T-helper 1 cell treated with Interleukin-12 subunit alpha and Interleukin-12 subunit beta and Interleukin-4 antibody, amounts not matched to agents 30 μg/mL and 1 μg/mL, for 36 hours (primary cell): ENCODE measurements at regions not wholly inside any gene's neighbourhood (a gene's known extent, or its start where the extent isn't known, plus 50 kb on each side); places are given as distances from the start of the nearest gene placed in this dataset.

ENCODE experiments used
- H3K27ac Mint-ChIP-seq: one replicate; pipeline ENCODE4 v1.8.0; 2021; ENCODE audit warnings: mild to moderate bottlenecking, mixed read lengths
- H3K27me3 Mint-ChIP-seq: one replicate; pipeline ENCODE4 v1.8.0; 2021; ENCODE audit warnings: low read depth, mixed read lengths
- H3K36me3 Mint-ChIP-seq: one replicate; pipeline ENCODE4 v1.8.0; 2021; ENCODE audit warnings: low read depth, mixed read lengths
- H3K4me1 Mint-ChIP-seq: one replicate; pipeline ENCODE4 v1.8.0; 2021; ENCODE audit warnings: low read depth, mixed read lengths
- H3K4me3 Mint-ChIP-seq: one replicate; pipeline ENCODE4 v1.8.0; 2021; ENCODE audit warnings: mild to moderate bottlenecking, moderate library complexity, mixed read lengths
- H3K9me3 Mint-ChIP-seq: one replicate; pipeline ENCODE4 v1.8.0; 2021; ENCODE audit warnings: mixed read lengths

DNA sequence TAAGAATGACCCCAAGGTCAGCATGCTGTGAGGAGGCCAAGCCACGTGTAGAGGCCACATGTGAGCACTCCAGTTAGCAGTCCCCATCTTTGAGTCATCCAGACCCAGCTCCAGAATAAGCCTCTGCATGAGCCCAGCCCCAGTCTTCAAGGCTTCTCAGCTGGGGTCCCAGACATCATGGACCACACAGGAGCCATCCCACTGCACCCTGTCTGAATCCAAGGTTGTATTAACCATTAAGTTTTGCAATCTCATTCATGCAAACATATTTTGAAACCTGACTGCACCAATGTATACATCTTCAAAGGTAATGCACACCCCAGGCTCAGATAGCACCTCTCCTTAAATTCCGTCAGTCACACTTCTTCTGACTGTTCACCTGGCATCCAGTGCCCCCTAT is 249.1 kb upstream of the CHRNA7 start:
- Mint-ChIP-seq H3K27ac (no peak overlapping the region), H3K4me1 (no peaks in the 10 kb centered on the region), H3K4me3 (no peak overlapping the region), H3K9me3 (no peaks in the 10 kb centered on the region), H3K36me3 (no peaks in the 10 kb centered on the region), H3K27me3 (peaks cover 9% of the 10 kb centered on the region)

DNA sequence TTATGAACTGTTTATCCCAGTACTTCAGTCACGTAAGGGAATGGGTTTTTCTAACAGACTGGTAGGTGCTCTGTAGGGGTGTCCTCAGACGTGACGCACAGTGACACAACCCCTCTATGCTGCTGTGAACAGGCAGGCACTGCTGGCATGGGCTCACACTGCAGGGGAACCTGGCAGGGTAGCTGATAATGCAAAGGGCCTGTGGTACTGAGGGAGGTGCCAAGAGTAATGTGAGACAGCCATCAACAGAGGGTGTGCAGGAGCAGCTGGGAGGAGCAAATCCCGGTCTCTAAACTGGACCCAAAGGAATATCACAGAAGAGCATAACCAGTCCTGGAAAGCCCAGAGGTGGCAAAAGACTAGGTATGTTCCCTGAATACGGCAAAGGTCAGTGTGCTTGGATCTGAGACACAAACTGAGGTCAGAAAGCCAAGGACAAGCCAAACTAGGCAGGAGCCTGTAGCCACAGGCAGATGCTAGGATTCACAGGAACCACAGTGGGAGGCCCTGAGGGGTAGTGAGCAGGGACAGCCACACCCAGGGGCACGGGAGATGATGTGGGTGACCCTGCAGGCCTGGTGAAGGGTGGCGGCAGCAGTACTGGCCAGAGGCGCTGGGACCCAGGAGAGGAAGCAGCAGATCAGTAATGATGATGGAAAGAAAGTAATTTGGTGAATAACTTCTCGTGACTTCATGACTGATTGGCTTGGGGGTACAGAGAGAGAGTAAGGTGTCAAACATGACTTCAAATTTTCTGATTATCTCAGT is 248.1 kb upstream of the CHRNA7 start:
- no peak overlapping the region for H3K27ac Mint-ChIP-seq
- peaks cover 9% of the 10 kb centered on the region for H3K27me3 Mint-ChIP-seq
- H3K4me1 Mint-ChIP-seq, result no peaks in the 10 kb centered on the region
- no peak overlapping the region for H3K4me3 Mint-ChIP-seq
- H3K36me3 Mint-ChIP-seq, result no peaks in the 10 kb centered on the region
- no peaks in the 10 kb centered on the region for H3K9me3 Mint-ChIP-seq

DNA sequence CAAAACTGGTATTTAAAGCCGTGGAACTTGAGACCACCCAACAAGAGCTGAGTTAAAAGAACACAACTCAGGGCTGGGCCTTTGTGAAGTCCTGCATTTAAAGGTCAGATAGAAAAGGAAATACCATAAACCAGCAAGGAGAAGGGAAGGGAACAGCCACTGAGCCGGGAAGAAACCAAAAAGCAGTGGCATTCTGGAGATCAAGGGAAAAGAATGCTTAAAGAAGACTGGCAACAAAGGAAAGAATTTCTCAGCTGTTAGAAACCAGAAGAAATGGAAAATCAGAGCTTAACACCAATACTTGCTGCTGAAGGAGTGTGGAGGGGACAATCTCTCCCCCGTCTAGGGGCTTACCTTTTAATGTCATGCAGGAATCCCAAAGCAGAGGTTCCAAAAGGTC is 247.4 kb upstream of the CHRNA7 start:
- H3K27ac Mint-ChIP-seq, result no peak overlapping the region
- H3K27me3 Mint-ChIP-seq, result peaks cover 9% of the 10 kb centered on the region

DNA sequence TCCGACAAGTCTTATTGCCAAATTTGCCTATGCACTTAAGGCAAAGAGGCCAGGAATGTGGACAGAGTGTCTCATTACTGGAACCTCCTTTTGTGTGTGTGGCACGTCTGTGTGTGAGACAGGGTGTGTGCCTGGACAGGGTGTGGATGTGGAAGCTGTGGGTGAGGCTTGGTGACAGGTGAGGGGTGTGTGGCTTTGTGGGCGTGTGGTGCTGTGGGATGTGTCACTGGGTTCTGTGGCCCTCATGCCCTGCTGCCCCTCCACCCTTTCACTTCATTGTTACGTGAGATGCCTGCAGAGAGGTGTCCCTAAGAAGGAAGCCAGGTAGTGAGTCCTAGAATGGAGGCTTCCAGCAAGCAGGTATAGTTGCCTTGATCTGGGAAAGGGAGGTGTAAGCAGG is 244.0 kb upstream of the CHRNA7 start:
- Mint-ChIP-seq H3K9me3 (no peaks in the 10 kb centered on the region), H3K36me3 (no peaks in the 10 kb centered on the region), H3K4me3 (no peak overlapping the region), H3K27me3 (peaks cover 9% of the 10 kb centered on the region), H3K4me1 (no peaks in the 10 kb centered on the region), H3K27ac (no peak overlapping the region)

More for the DNA sequence above, 247.4 kb upstream of the CHRNA7 start:
- Mint-ChIP-seq H3K9me3 (no peaks in the 10 kb centered on the region), H3K4me1 (no peaks in the 10 kb centered on the region), H3K4me3 (no peak overlapping the region), H3K36me3 (no peaks in the 10 kb centered on the region)

DNA sequence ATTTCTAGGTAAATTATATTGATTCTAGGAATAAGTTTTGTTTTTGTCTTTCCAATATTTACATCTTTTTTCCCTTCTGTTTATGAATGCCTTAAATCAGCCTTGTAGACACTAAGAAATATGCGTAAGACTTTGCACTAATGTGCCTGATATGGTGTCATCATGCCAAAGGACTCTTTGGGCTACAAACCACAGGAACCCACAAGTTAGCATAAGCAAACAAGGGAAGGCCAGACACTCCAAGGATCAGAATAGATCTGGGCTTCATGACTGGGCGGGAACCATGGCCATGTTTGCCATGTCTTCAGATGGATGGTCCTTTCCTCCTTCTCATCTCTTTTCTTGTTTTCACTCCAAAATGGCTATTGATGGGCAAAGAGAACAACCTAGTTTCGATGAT is 242.2 kb upstream of the CHRNA7 start:
- Mint-ChIP-seq H3K27ac (no peak overlapping the region), H3K4me1 (no peaks in the 10 kb centered on the region), H3K27me3 (peaks cover 5% of the 10 kb centered on the region), H3K36me3 (no peaks in the 10 kb centered on the region), H3K9me3 (no peaks in the 10 kb centered on the region), H3K4me3 (no peak overlapping the region)

DNA sequence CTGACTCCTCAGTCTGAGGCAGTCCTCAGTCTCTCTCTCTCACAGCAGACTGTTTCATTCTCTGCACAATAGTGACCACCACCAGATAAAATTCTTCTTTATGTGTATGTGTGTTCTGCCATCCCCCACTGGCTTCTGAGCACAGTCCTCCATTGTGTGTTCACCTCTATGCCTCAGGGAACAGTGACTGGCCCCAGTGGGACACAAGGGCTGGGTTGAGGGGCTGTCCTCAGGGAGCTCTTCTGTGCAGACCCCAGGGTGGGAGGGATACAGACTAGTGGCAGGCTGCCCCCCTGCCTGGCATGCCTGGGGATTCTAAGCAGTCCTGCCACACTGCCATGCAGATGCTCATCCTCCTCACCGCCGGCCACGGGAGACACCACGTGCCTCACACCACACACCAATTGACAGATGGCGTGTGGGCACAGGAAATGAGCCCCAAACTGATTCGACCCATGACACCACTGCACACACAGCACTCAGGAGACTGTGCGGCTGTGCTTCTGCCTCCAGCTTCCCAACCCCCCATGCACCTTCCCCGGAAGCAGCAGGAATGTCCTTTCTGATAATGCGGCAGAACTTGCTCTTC is 237.6 kb upstream of the CHRNA7 start:
- H3K36me3 Mint-ChIP-seq, result no peaks in the 10 kb centered on the region
- no peak overlapping the region for H3K27ac Mint-ChIP-seq
- no peaks in the 10 kb centered on the region for H3K27me3 Mint-ChIP-seq
- no peaks in the 10 kb centered on the region for H3K9me3 Mint-ChIP-seq
- no peaks in the 10 kb centered on the region for H3K4me1 Mint-ChIP-seq
- no peak overlapping the region for H3K4me3 Mint-ChIP-seq

DNA sequence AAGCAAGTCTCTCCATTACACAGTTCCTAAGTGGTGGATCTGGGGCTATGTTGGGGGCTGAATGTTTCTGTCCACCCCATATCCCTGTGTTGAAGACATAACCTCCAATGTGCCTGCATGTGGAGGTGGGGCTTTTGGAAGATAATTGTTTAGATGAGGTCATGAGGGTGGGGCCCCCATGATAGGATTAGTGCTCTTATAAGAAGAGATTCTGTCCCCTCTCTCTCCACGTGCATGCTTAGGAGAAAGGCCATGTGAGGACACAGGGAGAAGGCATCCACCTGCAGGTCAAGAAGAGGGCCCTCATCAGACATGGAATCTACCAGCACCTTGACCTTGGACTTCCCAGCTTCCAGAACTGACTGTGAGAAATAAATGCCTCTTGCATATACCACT is 231.0 kb upstream of the CHRNA7 start:
- no peaks in the 10 kb centered on the region for H3K36me3 Mint-ChIP-seq
- H3K4me1 Mint-ChIP-seq, result no peaks in the 10 kb centered on the region
- no peak overlapping the region for H3K4me3 Mint-ChIP-seq
- H3K9me3 Mint-ChIP-seq, result no peaks in the 10 kb centered on the region
- no peak overlapping the region for H3K27ac Mint-ChIP-seq
- H3K27me3 Mint-ChIP-seq, result no peaks in the 10 kb centered on the region

DNA sequence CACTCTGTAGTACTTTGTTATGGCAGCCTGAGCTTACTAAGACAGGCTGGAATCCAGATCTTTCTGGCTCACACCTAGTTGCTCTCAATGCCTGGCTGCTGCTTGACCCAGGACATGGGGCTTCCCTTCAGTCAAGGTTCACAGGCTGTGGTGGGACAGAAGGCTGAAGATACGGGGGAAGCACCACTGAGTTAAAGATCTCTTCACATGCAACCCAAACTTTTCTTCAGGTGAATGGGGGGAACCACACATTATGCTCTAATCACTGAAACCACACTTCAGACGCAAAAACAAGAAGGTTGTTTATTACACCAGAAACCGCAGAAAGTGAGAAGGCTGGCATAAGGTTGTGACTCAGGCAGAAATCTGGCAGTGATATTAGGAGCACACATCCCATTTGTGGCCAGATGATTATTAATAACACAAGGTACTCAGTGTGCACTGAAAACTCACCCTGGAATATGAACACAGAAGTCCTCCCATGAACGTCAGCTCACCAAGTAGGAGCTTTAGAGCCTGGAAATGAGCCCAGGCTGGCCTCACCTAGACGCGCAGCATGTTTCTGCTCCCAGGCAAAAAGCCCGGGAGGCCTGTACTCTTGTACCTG is 230.5 kb upstream of the CHRNA7 start:
- no peaks in the 10 kb centered on the region for H3K9me3 Mint-ChIP-seq
- no peak overlapping the region for H3K4me3 Mint-ChIP-seq
- no peaks in the 10 kb centered on the region for H3K27me3 Mint-ChIP-seq
- no peaks in the 10 kb centered on the region for H3K36me3 Mint-ChIP-seq
- H3K4me1 Mint-ChIP-seq, result no peaks in the 10 kb centered on the region
- no peak overlapping the region for H3K27ac Mint-ChIP-seq

DNA sequence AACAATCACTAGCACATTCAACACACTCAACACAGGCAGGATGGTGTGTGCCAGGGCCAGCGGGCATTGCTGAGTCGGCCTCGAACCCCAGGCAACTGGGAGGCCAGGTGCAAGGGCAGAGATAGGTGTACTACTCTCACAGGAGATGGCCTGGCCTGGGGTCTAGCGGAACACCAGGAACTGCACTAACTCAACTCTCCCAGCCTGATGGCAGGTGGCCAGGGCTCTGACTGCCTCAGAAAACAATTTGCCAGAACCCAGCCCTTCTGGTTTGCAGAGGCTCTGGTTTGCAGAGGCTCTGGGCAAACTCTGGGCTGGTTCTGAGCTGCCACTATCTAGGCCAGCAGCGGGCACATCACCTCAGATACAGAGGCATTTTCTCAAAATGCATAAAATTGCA is 229.2 kb upstream of the CHRNA7 start:
- Mint-ChIP-seq H3K36me3 (no peaks in the 10 kb centered on the region), H3K27ac (no peak overlapping the region), H3K27me3 (no peaks in the 10 kb centered on the region), H3K9me3 (no peaks in the 10 kb centered on the region), H3K4me1 (no peaks in the 10 kb centered on the region), H3K4me3 (no peak overlapping the region)

DNA sequence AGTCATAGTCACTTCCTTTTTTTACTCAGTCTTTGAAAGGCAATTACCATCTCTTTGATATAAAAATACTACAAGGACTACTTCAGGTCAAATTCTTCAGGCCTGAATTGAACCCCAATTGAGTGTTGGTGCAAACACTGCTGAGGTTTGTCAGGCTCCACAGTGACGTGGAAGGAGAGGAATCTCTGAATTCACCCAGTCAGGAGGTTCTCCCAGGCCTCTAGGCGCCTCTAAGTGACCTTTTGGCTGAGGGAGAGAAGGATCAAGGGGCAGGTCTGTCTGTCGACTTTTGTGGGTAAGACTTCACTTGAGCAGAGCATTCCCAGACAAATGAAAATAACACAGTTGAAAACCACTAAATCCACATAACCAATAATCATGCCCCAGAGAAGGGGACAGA is 227.6 kb upstream of the CHRNA7 start:
- Mint-ChIP-seq H3K4me1 (no peaks in the 10 kb centered on the region), H3K27ac (no peak overlapping the region), H3K9me3 (no peaks in the 10 kb centered on the region), H3K27me3 (no peaks in the 10 kb centered on the region), H3K36me3 (no peaks in the 10 kb centered on the region), H3K4me3 (no peak overlapping the region)

DNA sequence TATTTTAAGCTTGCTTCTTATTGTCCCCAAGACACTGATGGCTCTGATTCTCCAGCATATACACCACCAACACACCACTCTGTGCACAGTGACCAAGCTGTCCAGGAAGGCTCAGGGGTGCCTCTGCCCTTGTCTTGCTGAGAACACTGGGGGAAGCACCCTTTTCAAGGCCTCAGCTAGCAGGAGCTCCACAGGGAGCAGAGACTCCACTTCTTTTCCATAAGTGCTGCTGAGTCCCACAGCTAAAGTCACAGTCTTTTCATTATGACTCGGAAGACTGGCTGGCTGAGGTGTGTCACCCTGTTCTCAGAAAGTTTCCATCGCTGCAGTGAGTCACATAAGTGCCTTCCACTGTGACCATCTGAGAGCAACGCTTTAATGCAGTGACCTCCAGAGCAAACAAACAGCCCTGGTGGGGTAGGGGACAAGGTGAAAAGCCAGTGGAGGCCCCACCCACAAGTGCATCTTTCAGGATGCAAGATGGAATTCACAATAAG is 226.9 kb upstream of the CHRNA7 start:
- H3K4me1 Mint-ChIP-seq, result no peaks in the 10 kb centered on the region
- no peak overlapping the region for H3K4me3 Mint-ChIP-seq
- no peaks in the 10 kb centered on the region for H3K27me3 Mint-ChIP-seq
- H3K9me3 Mint-ChIP-seq, result no peaks in the 10 kb centered on the region
- no peaks in the 10 kb centered on the region for H3K36me3 Mint-ChIP-seq
- H3K27ac Mint-ChIP-seq, result no peak overlapping the region

DNA sequence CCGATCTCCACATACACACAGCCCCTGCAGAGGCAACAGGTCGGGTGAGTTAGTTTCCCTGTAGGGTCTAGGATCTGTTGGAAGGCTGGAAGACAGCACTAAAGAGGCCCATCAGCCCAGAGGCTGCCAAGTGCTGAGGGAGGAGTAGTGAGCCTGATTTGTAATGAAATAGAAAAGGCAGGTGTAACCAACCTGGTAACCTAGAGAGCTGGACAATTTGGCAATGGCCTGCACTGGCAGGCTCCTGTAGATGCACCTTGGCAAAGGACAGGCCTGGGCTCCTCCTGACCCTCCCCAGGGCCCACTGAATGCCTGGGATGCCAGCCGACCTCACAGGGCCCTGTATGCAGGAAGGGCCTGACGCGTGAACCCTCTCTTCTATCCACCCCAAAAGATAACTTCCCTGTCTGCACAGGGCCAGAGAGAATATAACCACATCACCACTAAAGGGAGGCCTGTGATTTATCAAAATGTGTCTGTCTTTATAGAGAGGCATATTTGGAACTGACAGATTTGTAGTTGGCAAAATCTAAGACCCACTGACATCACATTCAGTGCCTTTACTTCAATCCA is 225.1 kb upstream of the CHRNA7 start:
- H3K4me1 Mint-ChIP-seq, result no peaks in the 10 kb centered on the region
- H3K36me3 Mint-ChIP-seq, result no peaks in the 10 kb centered on the region
- no peaks in the 10 kb centered on the region for H3K27me3 Mint-ChIP-seq
- no peak overlapping the region for H3K4me3 Mint-ChIP-seq
- H3K27ac Mint-ChIP-seq, result no peak overlapping the region
- no peaks in the 10 kb centered on the region for H3K9me3 Mint-ChIP-seq

DNA sequence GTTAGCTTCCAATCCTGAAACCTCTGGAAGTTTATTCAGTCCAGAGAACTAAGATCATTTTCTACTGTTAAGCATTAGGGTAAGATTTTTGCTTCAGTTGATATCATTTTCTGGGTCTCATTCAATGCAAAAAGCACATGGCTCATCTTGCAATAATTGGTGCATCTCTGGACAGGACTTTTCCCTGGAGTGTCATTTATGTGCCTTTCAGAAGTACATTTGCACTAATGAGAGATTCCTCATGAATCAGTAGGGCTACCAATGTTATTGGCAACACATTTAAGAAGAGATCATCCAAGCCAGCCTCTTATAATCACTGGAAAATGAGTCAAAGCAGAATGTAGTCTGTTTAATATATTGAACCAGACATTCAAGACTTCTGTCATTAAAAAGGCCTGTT is 224.2 kb upstream of the CHRNA7 start:
- H3K9me3 Mint-ChIP-seq, result no peaks in the 10 kb centered on the region
- H3K36me3 Mint-ChIP-seq, result no peaks in the 10 kb centered on the region
- H3K4me1 Mint-ChIP-seq, result no peaks in the 10 kb centered on the region
- no peaks in the 10 kb centered on the region for H3K27me3 Mint-ChIP-seq
- H3K4me3 Mint-ChIP-seq, result no peak overlapping the region
- no peak overlapping the region for H3K27ac Mint-ChIP-seq

DNA sequence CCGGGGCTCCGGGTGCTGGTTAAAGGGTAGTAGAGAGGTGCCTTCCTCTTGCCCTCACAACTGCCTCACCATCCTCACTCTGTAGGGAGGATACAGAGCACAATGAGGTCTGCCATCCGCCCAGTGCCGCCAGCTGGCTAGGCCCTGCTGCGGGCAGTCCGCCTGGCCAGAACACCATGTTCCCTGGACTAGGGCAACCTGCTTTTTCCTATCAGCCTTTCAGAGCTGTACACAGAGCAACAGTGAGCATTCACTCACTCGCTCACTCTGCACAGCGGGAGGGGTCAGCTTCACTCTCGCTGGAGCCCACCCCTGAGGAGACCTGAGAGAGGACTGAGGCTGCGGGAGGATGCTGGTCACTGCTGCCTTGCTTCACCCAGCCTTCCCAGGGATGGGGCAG is 218.7 kb upstream of the CHRNA7 start:
- H3K27me3 Mint-ChIP-seq, result no peaks in the 10 kb centered on the region
- no peaks in the 10 kb centered on the region for H3K4me1 Mint-ChIP-seq
- no peak overlapping the region for H3K4me3 Mint-ChIP-seq
- no peaks in the 10 kb centered on the region for H3K36me3 Mint-ChIP-seq
- H3K27ac Mint-ChIP-seq, result no peak overlapping the region
- H3K9me3 Mint-ChIP-seq, result no peaks in the 10 kb centered on the region

DNA sequence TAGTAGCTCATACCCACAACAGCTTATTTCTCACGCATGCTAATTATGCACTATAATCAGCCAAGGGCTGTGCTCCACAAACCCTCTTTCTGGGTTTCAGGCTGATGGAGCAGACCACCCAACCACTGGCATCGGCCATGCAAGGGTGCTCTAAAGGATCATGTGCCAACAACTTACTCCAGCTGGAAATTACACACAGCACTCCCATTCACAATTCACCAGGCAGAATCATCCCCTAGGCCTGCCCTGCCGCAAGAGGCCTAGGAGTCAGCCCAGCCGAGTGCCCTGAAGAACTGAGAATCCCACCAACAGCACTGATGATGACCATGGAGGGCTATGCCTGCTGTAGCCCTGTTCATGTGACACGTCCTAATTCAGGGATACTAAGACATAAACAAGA is 216.2 kb upstream of the CHRNA7 start:
- H3K27ac Mint-ChIP-seq, result no peak overlapping the region
- no peaks in the 10 kb centered on the region for H3K27me3 Mint-ChIP-seq
- H3K36me3 Mint-ChIP-seq, result no peaks in the 10 kb centered on the region
- H3K4me1 Mint-ChIP-seq, result no peaks in the 10 kb centered on the region
- H3K4me3 Mint-ChIP-seq, result no peak overlapping the region
- no peaks in the 10 kb centered on the region for H3K9me3 Mint-ChIP-seq
